CD4-positive, alpha-beta memory T cell (primary cell): ENCODE measurements at regions not wholly inside any gene's neighbourhood (a gene's known extent, or its start where the extent isn't known, plus 50 kb on each side); places are given as distances from the start of the nearest gene placed in this dataset.
"Not testable (repeated sequence)": the region's sequence is repeated elsewhere in the genome, so short reads cannot be mapped to it uniquely, and the experiment has no call there.

Source experiments
- CTCF ChIA-PET: fragments of 350-600 bp; sonication (Branson Sonifier 250); formaldehyde crosslinking; loops from one replicate; lab custom pipeline; 2021; ENCODE audit warnings: inconsistent platforms; ENCODE audit not compliant: partially characterized antibody; lab: Charles Lee
- POLR2A ChIA-PET: fragments of 350-600 bp; sonication (Branson Sonifier 250); formaldehyde crosslinking; loops from one replicate; lab custom pipeline; 2021; ENCODE audit not compliant: partially characterized antibody; lab: Charles Lee
- DNase-seq, 5 donors: peaks; one replicate each; pipeline versions ENCODE4 v3.0.0 to v3.0.0-alpha.2; 2020 to 2022; ENCODE audit warnings: mixed read lengths in 1 of 5
- H3K27ac ChIP-seq: one replicate; pipeline ENCODE4 v1.7.0; 2013; ENCODE audit warnings: low read depth, low read length
- H3K27me3 ChIP-seq: 2 replicates; pipeline ENCODE4 v1.7.0; 2013; ENCODE audit warnings: mild to moderate bottlenecking, low read length, moderate library complexity; ENCODE audit not compliant: insufficient read depth
- H3K36me3 ChIP-seq: 2 replicates; pipeline ENCODE4 v1.7.0; 2013; ENCODE audit warnings: mild to moderate bottlenecking, low read length, moderate library complexity; ENCODE audit not compliant: insufficient read depth
- H3K4me1 ChIP-seq: 2 replicates; pipeline ENCODE4 v1.7.0; 2013; ENCODE audit warnings: mild to moderate bottlenecking, low read length, moderate library complexity; ENCODE audit not compliant: insufficient read depth
- H3K4me3 ChIP-seq, 2 donors: one replicate each; pipeline ENCODE4 v1.7.0; 2013; ENCODE audit warnings: low read length in 2 of 2, mild to moderate bottlenecking in 1 of 2
- H3K9me3 ChIP-seq, 2 donors: one replicate each; pipeline ENCODE4 v1.7.0; 2013; ENCODE audit warnings: low read length in 2 of 2, control low read depth in 1 of 2; ENCODE audit not compliant: control insufficient read depth in 1 of 2
- H3K27ac Mint-ChIP-seq, 7 donors: one replicate each; pipeline ENCODE4 v1.8.0; 2020 to 2021; ENCODE audit warnings: mixed read lengths in 7 of 7, mild to moderate bottlenecking in 6 of 7, inconsistent platforms in 3 of 7, moderate library complexity in 3 of 7
- H3K27me3 Mint-ChIP-seq, 2 donors: one replicate each; pipeline ENCODE4 v1.8.0; 2020 to 2021; ENCODE audit warnings: mixed read lengths in 2 of 2
- H3K36me3 Mint-ChIP-seq, 2 donors: one replicate each; pipeline ENCODE4 v1.8.0; 2020 to 2021; ENCODE audit warnings: mixed read lengths in 2 of 2, inconsistent platforms in 1 of 2, mild to moderate bottlenecking in 1 of 2
- H3K4me1 Mint-ChIP-seq, 4 donors: one replicate each; pipeline ENCODE4 v1.8.0; 2020 to 2021; ENCODE audit warnings: mixed read lengths in 4 of 4, mild to moderate bottlenecking in 1 of 4
- H3K4me3 Mint-ChIP-seq, 8 donors: one replicate each; pipeline ENCODE4 v1.8.0; 2020 to 2021; ENCODE audit warnings: mixed read lengths in 8 of 8, mild to moderate bottlenecking in 7 of 8, moderate library complexity in 6 of 8, inconsistent platforms in 3 of 8
- H3K9me3 Mint-ChIP-seq, 8 donors: one replicate each; pipeline ENCODE4 v1.8.0; 2020 to 2021; ENCODE audit warnings: mixed read lengths in 8 of 8, mild to moderate bottlenecking in 5 of 8, inconsistent platforms in 3 of 8, moderate library complexity in 1 of 8
- intact Hi-C: fragments of 100-400 bp; cut with micrococcal nuclease; formaldehyde crosslinking; loops from one replicate; pipeline ENCODE4 v1.15.1; 2023

GRCh38 chr14:106023411-106023810, 497.0 kb downstream of the TMEM121 start:
- DNase-seq: no peak
- H3K27me3 ChIP-seq: no peaks in the 10 kb centered on the region
- ChIA-PET POLR2A (no interaction called here), CTCF (no interaction called here)
- H3K36me3 ChIP-seq: no peaks in the 10 kb centered on the region
- Mint-ChIP-seq H3K9me3 (peaks cover 0 to 12% (median 0%) of the 10 kb centered on the region in 8 donors), H3K4me3 (peak overlapping the region in 1 of 8 donors; percentile 10), H3K27ac (no peak overlapping the region), H3K36me3 (peaks cover 0 to 10% of the 10 kb centered on the region in 2 donors), H3K4me1 (peaks cover 0 to 9% (median 6%) of the 10 kb centered on the region in 4 donors), H3K27me3 (peaks cover 1 to 2% of the 10 kb centered on the region in 2 donors)
- intact Hi-C loops: no loop called here
- H3K27ac ChIP-seq: no peak overlapping the region
- no peak overlapping the region for H3K4me3 ChIP-seq
- H3K4me1 ChIP-seq: peaks cover 13% of the 10 kb centered on the region
- no peaks in the 10 kb centered on the region for H3K9me3 ChIP-seq

DNA sequence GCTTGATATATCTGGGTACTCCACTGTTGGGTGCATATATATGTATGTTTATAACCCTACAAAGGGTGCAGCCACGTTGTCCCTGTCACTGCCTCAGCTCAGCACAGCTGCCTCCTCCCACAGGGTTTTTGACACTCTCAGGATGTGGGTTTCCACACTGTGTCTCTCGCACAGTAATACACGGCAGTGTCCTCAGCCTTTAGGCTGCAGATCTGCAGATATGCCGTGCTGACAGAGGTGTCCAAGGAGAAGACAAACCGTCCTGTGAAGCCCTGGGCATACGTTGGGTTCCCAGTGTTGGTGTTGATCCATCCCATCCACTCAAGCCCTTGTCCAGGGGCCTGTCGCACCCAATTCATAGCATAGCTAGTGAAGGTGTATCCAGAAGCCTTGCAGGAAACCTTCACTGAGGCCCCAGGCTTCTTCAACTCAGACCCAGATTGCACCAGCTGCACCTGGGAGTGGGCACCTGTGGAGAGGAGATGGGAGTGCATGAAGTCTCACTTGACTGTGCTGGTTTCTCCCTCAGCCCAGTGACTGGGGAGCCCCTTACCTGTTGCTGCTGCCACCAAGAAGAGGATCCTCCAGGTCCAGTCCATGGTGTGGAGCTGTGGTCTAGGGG, 498.7 kb downstream of the TMEM121 start:
- peak overlapping the region in 1 of 8 donors; percentile 41 for H3K4me3 Mint-ChIP-seq
- ChIA-PET POLR2A (no interaction called here), CTCF (interaction anchor here (0.7 to 1.4 kb wide), 5 partner anchors 16 to 51 kb away, joined by 3 read pairs; no protein-coding TSS in a partner anchor)
- peaks cover 2% of the 10 kb centered on the region in 2 donors for H3K27me3 Mint-ChIP-seq
- no peak overlapping the region for H3K4me3 ChIP-seq
- H3K36me3 ChIP-seq: no peaks in the 10 kb centered on the region
- peak overlapping the region in 2 of 7 donors; percentile 47 to 52 for H3K27ac Mint-ChIP-seq
- H3K27me3 ChIP-seq: no peaks in the 10 kb centered on the region
- intact Hi-C loops: no loop called here
- no peak overlapping the region for H3K27ac ChIP-seq
- peak in 2 of 5 donors; percentile 23 to 39 for DNase-seq
- no peaks in the 10 kb centered on the region for H3K9me3 ChIP-seq
- H3K4me1 Mint-ChIP-seq: peaks cover 0 to 9% (median 6%) of the 10 kb centered on the region in 4 donors
- H3K9me3 Mint-ChIP-seq: peaks cover 0 to 12% (median 0%) of the 10 kb centered on the region in 8 donors
- H3K36me3 Mint-ChIP-seq: peaks cover 0 to 10% of the 10 kb centered on the region in 2 donors
- H3K4me1 ChIP-seq: peaks cover 13% of the 10 kb centered on the region

GRCh38 chr14:106026026-106026425, 499.6 kb downstream of the TMEM121 start:
- Mint-ChIP-seq H3K9me3 (peaks cover 0 to 12% (median 0%) of the 10 kb centered on the region in 8 donors), H3K4me1 (peaks cover 0 to 9% (median 6%) of the 10 kb centered on the region in 4 donors), H3K36me3 (peaks cover 0 to 10% of the 10 kb centered on the region in 2 donors), H3K4me3 (no peak overlapping the region), H3K27me3 (peaks cover 2% of the 10 kb centered on the region in 2 donors), H3K27ac (no peak overlapping the region)
- Histone ChIP-seq H3K9me3 (no peaks in the 10 kb centered on the region), H3K4me3 (no peak overlapping the region), H3K27me3 (no peaks in the 10 kb centered on the region), H3K36me3 (no peaks in the 10 kb centered on the region), H3K4me1 (peaks cover 13% of the 10 kb centered on the region), H3K27ac (no peak overlapping the region)
- DNase-seq: no peak
- intact Hi-C loops: no loop called here
- ChIA-PET CTCF (interaction anchor here (1.1 to 1.4 kb wide), 2 partner anchors 17 to 35 kb away, joined by 3 read pairs; no protein-coding TSS in a partner anchor), POLR2A (no interaction called here)

DNA sequence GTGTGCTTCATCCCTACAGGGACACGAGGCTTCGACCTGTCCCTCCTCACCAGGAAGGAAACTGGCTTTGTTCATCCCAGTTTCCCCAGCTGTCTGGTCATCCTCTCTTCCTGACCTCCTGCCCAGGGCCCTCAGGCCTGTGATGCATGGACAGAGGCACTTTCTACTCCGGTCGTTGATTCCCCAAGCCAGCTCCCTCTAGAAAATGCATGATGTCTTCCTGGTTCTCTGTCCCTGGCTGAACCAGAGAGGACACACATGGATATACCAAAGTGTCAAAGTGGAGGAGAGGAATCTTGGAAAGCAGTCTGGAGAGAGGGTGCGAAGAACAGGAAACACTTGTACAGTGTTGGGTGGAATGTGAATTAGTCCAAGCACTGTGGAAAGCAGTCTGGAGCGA, 501.4 kb downstream of the TMEM121 start:
- H3K4me1 Mint-ChIP-seq, H3K4me3 Mint-ChIP-seq, POLR2A ChIA-PET, H3K27me3 Mint-ChIP-seq, DNase-seq, H3K36me3 ChIP-seq, H3K4me3 ChIP-seq, intact Hi-C loops, H3K27ac ChIP-seq, H3K9me3 ChIP-seq, H3K27me3 ChIP-seq, H3K27ac Mint-ChIP-seq: not testable (repeated sequence)
- H3K4me1 ChIP-seq: peaks cover 13% of the 10 kb centered on the region
- Mint-ChIP-seq H3K36me3 (peaks cover 0 to 10% of the 10 kb centered on the region in 2 donors), H3K9me3 (peaks cover 0 to 12% (median 0%) of the 10 kb centered on the region in 8 donors)
- CTCF ChIA-PET: interaction anchor here (0.9 to 2.1 kb wide), 3 partner anchors 14 to 83 kb away, joined by 3 to 6 read pairs (median 3); no protein-coding TSS in a partner anchor

DNA sequence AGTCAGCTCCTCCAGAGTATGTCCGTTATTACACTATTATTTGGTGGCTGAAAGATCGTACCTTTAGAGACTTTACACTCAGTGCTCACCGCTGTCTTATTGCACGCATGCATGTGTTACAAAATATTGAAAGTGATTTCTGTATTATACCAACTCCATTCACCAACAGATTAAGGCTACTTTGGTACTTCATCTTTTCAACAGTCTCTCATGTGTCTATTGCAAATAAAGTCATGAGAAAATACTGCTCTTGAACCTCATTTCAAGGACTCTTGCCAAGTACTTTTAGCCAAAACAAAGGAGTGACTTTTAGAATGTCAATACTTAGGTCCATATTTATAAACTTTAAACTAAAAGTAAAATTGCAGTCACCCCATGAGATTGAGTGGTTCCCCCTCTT, 503.6 kb downstream of the TMEM121 start:
- H3K4me3 Mint-ChIP-seq: no peak overlapping the region
- H3K9me3 Mint-ChIP-seq: no peaks in the 10 kb centered on the region
- ChIA-PET POLR2A (no interaction called here), CTCF (interaction anchor here (1.2 to 2.1 kb wide), 2 partner anchors 15 to 16 kb away, joined by 3 to 6 read pairs; no protein-coding TSS in a partner anchor)
- Histone ChIP-seq H3K27ac (no peak overlapping the region), H3K4me1 (peaks cover 8% of the 10 kb centered on the region), H3K4me3 (no peak overlapping the region), H3K27me3 (no peaks in the 10 kb centered on the region), H3K36me3 (no peaks in the 10 kb centered on the region), H3K9me3 (no peaks in the 10 kb centered on the region)
- H3K27ac Mint-ChIP-seq: no peak overlapping the region
- peaks cover 0 to under 1% of the 10 kb centered on the region in 2 donors for H3K36me3 Mint-ChIP-seq
- DNase-seq: no peak
- peaks cover 0 to 5% (median 3%) of the 10 kb centered on the region in 4 donors for H3K4me1 Mint-ChIP-seq
- peaks cover 0 to 2% of the 10 kb centered on the region in 2 donors for H3K27me3 Mint-ChIP-seq
- intact Hi-C loops: no loop called here

GRCh38 chr14:106037380-106037779, 511.0 kb downstream of the TMEM121 start:
- Mint-ChIP-seq H3K36me3 (no peaks in the 10 kb centered on the region), H3K9me3 (no peaks in the 10 kb centered on the region), H3K27ac (no peak overlapping the region), H3K4me3 (no peak overlapping the region), H3K27me3 (peaks cover 0 to 6% of the 10 kb centered on the region in 2 donors), H3K4me1 (no peaks in the 10 kb centered on the region)
- Histone ChIP-seq H3K4me3 (no peak overlapping the region), H3K27ac (no peak overlapping the region), H3K36me3 (no peaks in the 10 kb centered on the region), H3K9me3 (no peaks in the 10 kb centered on the region), H3K4me1 (no peaks in the 10 kb centered on the region), H3K27me3 (no peaks in the 10 kb centered on the region)
- CTCF ChIA-PET: interaction anchor here (1.2 kb wide), 2 partner anchors 9 to 24 kb away, joined by 3 read pairs; no protein-coding TSS in a partner anchor
- DNase-seq: no peak
- intact Hi-C loops: no loop called here
- POLR2A ChIA-PET: no interaction called here

- no peak overlapping the region for H3K4me3 ChIP-seq
- no peaks in the 10 kb centered on the region for H3K27me3 ChIP-seq
- DNase-seq: no peak
- H3K9me3 Mint-ChIP-seq: no peaks in the 10 kb centered on the region
- H3K9me3 ChIP-seq: no peaks in the 10 kb centered on the region
- H3K27me3 Mint-ChIP-seq: peaks cover 0 to 6% of the 10 kb centered on the region in 2 donors
- no peaks in the 10 kb centered on the region for H3K4me1 Mint-ChIP-seq
- ChIA-PET CTCF (interaction anchor here (1.2 kb wide), 1 partner anchor 64 kb away, joined by 3 read pairs; no protein-coding TSS in a partner anchor), POLR2A (no interaction called here)
- no peaks in the 10 kb centered on the region for H3K4me1 ChIP-seq
- H3K27ac ChIP-seq: no peak overlapping the region
- no peak overlapping the region for H3K4me3 Mint-ChIP-seq
- H3K36me3 Mint-ChIP-seq: no peaks in the 10 kb centered on the region
- peak overlapping the region in 2 of 7 donors; percentile 2 to 6 for H3K27ac Mint-ChIP-seq
- intact Hi-C loops: no loop called here
- no peaks in the 10 kb centered on the region for H3K36me3 ChIP-seq
Measured at GRCh38 chr14:106038263-106038662, 511.9 kb downstream of the TMEM121 start.
